HL-60 (cell line): ENCODE measurements at regions not wholly inside any gene's neighbourhood (a gene's known extent, or its start where the extent isn't known, plus 50 kb on each side); places are given as distances from the start of the nearest gene placed in this dataset.

ENCODE experiments used
- CTCF ChIP-seq: IDR thresholded peaks from one replicate; pipeline ENCODE4 v1.5.1; 2011; ENCODE audit warnings: low read length, control low read depth, inconsistent platforms; ENCODE audit not compliant: insufficient read depth
- POLR2AphosphoS5 ChIP-seq: IDR thresholded peaks from 2 replicates; pipeline ENCODE4 v1.6.1; 2012; ENCODE audit warnings: low read depth
- TF ChIP-seq, protein P1 (sequence below): IDR thresholded peaks from 2 replicates; pipeline ENCODE4 v1.6.1; 2012; ENCODE audit warnings: low read depth; ENCODE audit not compliant: insufficient replicate concordance

DNA sequence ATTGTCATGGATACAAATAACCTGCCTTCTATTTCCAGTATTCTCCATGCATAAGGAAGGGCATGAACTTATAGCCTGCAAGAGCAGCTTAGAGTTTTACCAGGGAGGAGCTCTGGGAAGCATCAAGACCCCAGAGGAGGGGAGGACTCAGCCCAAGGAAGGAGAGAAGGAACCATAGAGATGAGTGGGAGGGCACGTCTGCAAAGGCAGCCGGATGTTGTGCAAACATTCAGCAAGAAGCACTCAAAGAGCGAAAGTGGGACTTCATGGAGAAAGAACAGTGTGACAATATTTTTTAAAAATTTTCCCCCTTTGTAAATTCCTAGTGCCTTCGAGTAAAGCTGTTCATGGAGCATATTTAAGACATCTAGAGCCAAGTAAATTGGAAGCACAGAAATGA is 270.1 kb upstream of the PTGER4 start:
- no peak for TF ChIP-seq CTCF
- TF ChIP-seq POLR2AphosphoS5 = no peak; the same call in 1 of the 2 replicates
- TF ChIP-seq, protein P1, sequence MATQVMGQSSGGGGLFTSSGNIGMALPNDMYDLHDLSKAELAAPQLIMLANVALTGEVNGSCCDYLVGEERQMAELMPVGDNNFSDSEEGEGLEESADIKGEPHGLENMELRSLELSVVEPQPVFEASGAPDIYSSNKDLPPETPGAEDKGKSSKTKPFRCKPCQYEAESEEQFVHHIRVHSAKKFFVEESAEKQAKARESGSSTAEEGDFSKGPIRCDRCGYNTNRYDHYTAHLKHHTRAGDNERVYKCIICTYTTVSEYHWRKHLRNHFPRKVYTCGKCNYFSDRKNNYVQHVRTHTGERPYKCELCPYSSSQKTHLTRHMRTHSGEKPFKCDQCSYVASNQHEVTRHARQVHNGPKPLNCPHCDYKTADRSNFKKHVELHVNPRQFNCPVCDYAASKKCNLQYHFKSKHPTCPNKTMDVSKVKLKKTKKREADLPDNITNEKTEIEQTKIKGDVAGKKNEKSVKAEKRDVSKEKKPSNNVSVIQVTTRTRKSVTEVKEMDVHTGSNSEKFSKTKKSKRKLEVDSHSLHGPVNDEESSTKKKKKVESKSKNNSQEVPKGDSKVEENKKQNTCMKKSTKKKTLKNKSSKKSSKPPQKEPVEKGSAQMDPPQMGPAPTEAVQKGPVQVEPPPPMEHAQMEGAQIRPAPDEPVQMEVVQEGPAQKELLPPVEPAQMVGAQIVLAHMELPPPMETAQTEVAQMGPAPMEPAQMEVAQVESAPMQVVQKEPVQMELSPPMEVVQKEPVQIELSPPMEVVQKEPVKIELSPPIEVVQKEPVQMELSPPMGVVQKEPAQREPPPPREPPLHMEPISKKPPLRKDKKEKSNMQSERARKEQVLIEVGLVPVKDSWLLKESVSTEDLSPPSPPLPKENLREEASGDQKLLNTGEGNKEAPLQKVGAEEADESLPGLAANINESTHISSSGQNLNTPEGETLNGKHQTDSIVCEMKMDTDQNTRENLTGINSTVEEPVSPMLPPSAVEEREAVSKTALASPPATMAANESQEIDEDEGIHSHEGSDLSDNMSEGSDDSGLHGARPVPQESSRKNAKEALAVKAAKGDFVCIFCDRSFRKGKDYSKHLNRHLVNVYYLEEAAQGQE = no peak
